ENCODE measurements at regions not wholly inside any gene's neighbourhood (a gene's known extent, or its start where the extent isn't known, plus 50 kb on each side); places are given as distances from the start of the nearest gene placed in this dataset.

GRCh38 chr5:123763201-123763600, 251.2 kb downstream of the CSNK1G3 start:
- Histone ChIP-seq H3K27ac (no peak overlapping the region), H3K4me3 (no peak overlapping the region)

- Histone ChIP-seq H3K27ac (peak overlapping the region in 3 of 21 experiments; percentile 5 to 49 (median 33)), H3K4me3 (no peak overlapping the region)
Measured at GRCh38 chr5:123756816-123757215, 244.8 kb downstream of the CSNK1G3 start.

- no peak overlapping the region for H3K4me3 ChIP-seq
- H3K27ac ChIP-seq = peak overlapping the region in 4 of 21 experiments; percentile 4 to 49 (median 19)
Measured at GRCh38 chr5:123756318-123756665, 244.3 kb downstream of the CSNK1G3 start.

- H3K4me3 ChIP-seq = no peak overlapping the region
- H3K27ac ChIP-seq = peak overlapping the region in 5 of 21 experiments; percentile 4 to 49 (median 33)
Measured at GRCh38 chr5:123755653-123756317, 243.8 kb downstream of the CSNK1G3 start.

- no peak overlapping the region for H3K4me3 ChIP-seq
- peak overlapping the region in 5 of 21 experiments; percentile 16 to 51 (median 27) for H3K27ac ChIP-seq
Measured at GRCh38 chr5:123754908-123755307, 242.9 kb downstream of the CSNK1G3 start.

GRCh38 chr5:123753937-123754891, 242.2 kb downstream of the CSNK1G3 start:
- Histone ChIP-seq H3K27ac (peak overlapping the region in 3 of 21 experiments; percentile 16 to 51 (median 19)), H3K4me3 (no peak overlapping the region)

- Histone ChIP-seq H3K4me3 (no peak overlapping the region), H3K27ac (peak overlapping the region in 1 of 21 experiments; percentile 51)
Measured at GRCh38 chr5:123753180-123753936, 241.4 kb downstream of the CSNK1G3 start.

GRCh38 chr5:123752552-123753179, 240.7 kb downstream of the CSNK1G3 start:
- H3K27ac ChIP-seq = peak overlapping the region in 8 of 21 experiments; percentile 26 to 70 (median 46)

GRCh38 chr5:123751670-123752069, 239.7 kb downstream of the CSNK1G3 start:
- Histone ChIP-seq H3K27ac (peak overlapping the region in 2 of 21 experiments; percentile 57 to 70), H3K4me3 (no peak overlapping the region)

More at GRCh38 chr5:123752552-123753179, 240.7 kb downstream of the CSNK1G3 start:
- no peak overlapping the region for H3K4me3 ChIP-seq

- Histone ChIP-seq H3K4me3 (no peak overlapping the region), H3K27ac (no peak overlapping the region)
Measured at GRCh38 chr5:123748239-123748638, 236.3 kb downstream of the CSNK1G3 start.

GRCh38 chr5:123746683-123747360, 234.8 kb downstream of the CSNK1G3 start:
- no peak overlapping the region for H3K4me3 ChIP-seq
- H3K27ac ChIP-seq = no peak overlapping the region

- no peak overlapping the region for H3K27ac ChIP-seq
- no peak overlapping the region for H3K4me3 ChIP-seq
Measured at GRCh38 chr5:123743990-123744583, 232.1 kb downstream of the CSNK1G3 start.

GRCh38 chr5:123735384-123735783, 223.4 kb downstream of the CSNK1G3 start:
- H3K27ac ChIP-seq = no peak overlapping the region
- no peak overlapping the region for H3K4me3 ChIP-seq

- Histone ChIP-seq H3K27ac (no peak overlapping the region), H3K4me3 (no peak overlapping the region)
Measured at GRCh38 chr5:123732257-123732656, 220.3 kb downstream of the CSNK1G3 start.

- Histone ChIP-seq H3K4me3 (no peak overlapping the region), H3K27ac (no peak overlapping the region)
Measured at GRCh38 chr5:123722451-123722850, 210.5 kb downstream of the CSNK1G3 start.

- Histone ChIP-seq H3K4me3 (no peak overlapping the region), H3K27ac (no peak overlapping the region)
Measured at GRCh38 chr5:123721675-123722276, 209.8 kb downstream of the CSNK1G3 start.

- Histone ChIP-seq H3K27ac (no peak overlapping the region), H3K4me3 (no peak overlapping the region)
Measured at GRCh38 chr5:123720955-123721354, 209.0 kb downstream of the CSNK1G3 start.

- Histone ChIP-seq H3K27ac (no peak overlapping the region), H3K4me3 (no peak overlapping the region)
Measured at GRCh38 chr5:123720339-123720738, 208.4 kb downstream of the CSNK1G3 start.

Data from skin epidermis (tissue), 12 donors.